ENCODE measurements at regions not wholly inside any gene's neighbourhood (a gene's known extent, or its start where the extent isn't known, plus 50 kb on each side); places are given as distances from the start of the nearest gene placed in this dataset.

- no peak for ATAC-seq
- TF ChIP-seq ESRRG (CRISPR knock-in tag; IDR thresholded peaks at IDR 0.05) (no peak), ZC3H10 (CRISPR knock-in tag; IDR thresholded peaks at IDR 0.05) (no peak), PPARA (CRISPR knock-in tag; IDR thresholded peaks at IDR 0.05; ENCODE audit: borderline replicate concordance) (no peak), ZFP30 (CRISPR knock-in tag; IDR thresholded peaks at IDR 0.05) (no peak), TCF4 (CRISPR knock-in tag; IDR thresholded peaks at IDR 0.05; ENCODE audit: borderline replicate concordance) (no peak; the same call in 1 of the 2 replicates), CSRNP3 (CRISPR knock-in tag; IDR thresholded peaks at IDR 0.05) (no peak), SNAI2 (CRISPR knock-in tag; IDR thresholded peaks at IDR 0.05) (no peak), RARB (CRISPR knock-in tag; IDR thresholded peaks at IDR 0.05) (no peak)
Observed at GRCh38 chr22:25493794-25494193, 70.7 kb upstream of the GRK3 start.

- ATAC-seq = no peak
- TF ChIP-seq ZFP3 (CRISPR knock-in tag; IDR thresholded peaks at IDR 0.05) (no peak), CSDC2 (CRISPR knock-in tag; IDR thresholded peaks at IDR 0.05) (no peak), TOX (CRISPR knock-in tag; IDR thresholded peaks at IDR 0.05; ENCODE audit: borderline replicate concordance) (no peak), ZC3H10 (CRISPR knock-in tag; IDR thresholded peaks at IDR 0.05) (no peak), ZNF8 (CRISPR knock-in tag; IDR thresholded peaks at IDR 0.05) (no peak), SNAI2 (CRISPR knock-in tag; IDR thresholded peaks at IDR 0.05) (no peak), ZNF565 (CRISPR knock-in tag; conservative IDR thresholded peaks at IDR 0.05; ENCODE audit: low read depth) (no peak), BACH2 (CRISPR knock-in tag; IDR thresholded peaks at IDR 0.05; ENCODE audit: borderline replicate concordance) (no peak), OSR1 (CRISPR knock-in tag; IDR thresholded peaks at IDR 0.05) (no peak), ISL1 (CRISPR knock-in tag; IDR thresholded peaks at IDR 0.05) (no peak), ZFP30 (CRISPR knock-in tag; IDR thresholded peaks at IDR 0.05) (no peak), PATZ1 (CRISPR knock-in tag; IDR thresholded peaks at IDR 0.05; ENCODE audit: borderline replicate concordance) (no peak), TSHZ2 (CRISPR knock-in tag; IDR thresholded peaks at IDR 0.05) (no peak), ARNTL (CRISPR knock-in tag; IDR thresholded peaks at IDR 0.05; ENCODE audit: borderline replicate concordance, low read depth) (no peak), ESRRG (CRISPR knock-in tag; IDR thresholded peaks at IDR 0.05) (no peak), PPARA (CRISPR knock-in tag; IDR thresholded peaks at IDR 0.05; ENCODE audit: borderline replicate concordance) (no peak)
Observed at GRCh38 chr22:25494774-25495173, 69.7 kb upstream of the GRK3 start.

- no peak for TF ChIP-seq CSRNP3 (CRISPR knock-in tag; IDR thresholded peaks at IDR 0.05)
- TF ChIP-seq GLIS3 (CRISPR knock-in tag; IDR thresholded peaks at IDR 0.05) = no peak
- TF ChIP-seq RARB (CRISPR knock-in tag; IDR thresholded peaks at IDR 0.05) = no peak
- TF ChIP-seq ZNF8 (CRISPR knock-in tag; IDR thresholded peaks at IDR 0.05) = no peak
- TF ChIP-seq TCF4 (CRISPR knock-in tag; IDR thresholded peaks at IDR 0.05; ENCODE audit: borderline replicate concordance) = no peak
- no peak for TF ChIP-seq POU6F1 (CRISPR knock-in tag; IDR thresholded peaks at IDR 0.05; ENCODE audit: borderline replicate concordance, low read depth)
- TF ChIP-seq ZNF565 (CRISPR knock-in tag; conservative IDR thresholded peaks at IDR 0.05; ENCODE audit: low read depth) = no peak
- ATAC-seq = no peak
Observed at GRCh38 chr22:25495285-25495684, 69.2 kb upstream of the GRK3 start.
